ENCODE measurements at regions not wholly inside any gene's neighbourhood (a gene's known extent, or its start where the extent isn't known, plus 50 kb on each side); places are given as distances from the start of the nearest gene placed in this dataset.

DNA sequence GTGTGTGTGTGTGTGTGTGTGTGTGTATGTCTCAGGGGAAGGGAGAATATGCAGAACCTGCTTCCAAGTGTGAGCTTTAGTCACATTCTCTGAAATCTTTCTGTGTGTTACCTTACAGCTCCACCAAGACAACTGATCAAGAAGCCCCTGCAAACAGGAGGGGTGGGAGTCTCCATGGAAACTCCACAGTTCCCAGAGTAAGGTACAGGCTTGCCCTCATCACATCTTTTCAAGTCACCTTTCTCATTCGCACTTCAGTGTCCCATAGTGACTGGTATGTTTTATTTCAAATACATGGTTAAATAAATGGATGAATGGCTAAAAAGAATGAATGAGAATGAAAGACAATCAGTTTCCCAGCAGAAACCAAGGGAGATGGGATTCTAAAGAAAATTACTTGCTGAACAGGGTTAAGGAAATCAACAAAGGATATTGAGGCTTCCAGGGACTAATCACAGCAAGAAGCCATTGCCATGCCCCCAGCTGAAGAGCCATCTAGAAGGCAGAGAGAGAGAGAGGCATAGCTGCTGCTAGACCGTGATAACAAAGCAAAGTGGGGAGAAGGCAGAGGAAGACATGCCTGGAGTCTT is 987.2 kb upstream of the CELF4 start:
- POLR2A ChIA-PET (ENCODE audit: low non-redundant PET), result no interaction called here
- no peak overlapping the region for H3K27ac ChIP-seq
- TF ChIP-seq, protein P1, sequence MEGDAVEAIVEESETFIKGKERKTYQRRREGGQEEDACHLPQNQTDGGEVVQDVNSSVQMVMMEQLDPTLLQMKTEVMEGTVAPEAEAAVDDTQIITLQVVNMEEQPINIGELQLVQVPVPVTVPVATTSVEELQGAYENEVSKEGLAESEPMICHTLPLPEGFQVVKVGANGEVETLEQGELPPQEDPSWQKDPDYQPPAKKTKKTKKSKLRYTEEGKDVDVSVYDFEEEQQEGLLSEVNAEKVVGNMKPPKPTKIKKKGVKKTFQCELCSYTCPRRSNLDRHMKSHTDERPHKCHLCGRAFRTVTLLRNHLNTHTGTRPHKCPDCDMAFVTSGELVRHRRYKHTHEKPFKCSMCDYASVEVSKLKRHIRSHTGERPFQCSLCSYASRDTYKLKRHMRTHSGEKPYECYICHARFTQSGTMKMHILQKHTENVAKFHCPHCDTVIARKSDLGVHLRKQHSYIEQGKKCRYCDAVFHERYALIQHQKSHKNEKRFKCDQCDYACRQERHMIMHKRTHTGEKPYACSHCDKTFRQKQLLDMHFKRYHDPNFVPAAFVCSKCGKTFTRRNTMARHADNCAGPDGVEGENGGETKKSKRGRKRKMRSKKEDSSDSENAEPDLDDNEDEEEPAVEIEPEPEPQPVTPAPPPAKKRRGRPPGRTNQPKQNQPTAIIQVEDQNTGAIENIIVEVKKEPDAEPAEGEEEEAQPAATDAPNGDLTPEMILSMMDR (conservative IDR thresholded peaks at IDR 0.05; ENCODE audit: low read depth), result no peak
- CTCF ChIA-PET, result no interaction called here
- DNase-seq (ENCODE audit: low spot score), result no peak

DNA sequence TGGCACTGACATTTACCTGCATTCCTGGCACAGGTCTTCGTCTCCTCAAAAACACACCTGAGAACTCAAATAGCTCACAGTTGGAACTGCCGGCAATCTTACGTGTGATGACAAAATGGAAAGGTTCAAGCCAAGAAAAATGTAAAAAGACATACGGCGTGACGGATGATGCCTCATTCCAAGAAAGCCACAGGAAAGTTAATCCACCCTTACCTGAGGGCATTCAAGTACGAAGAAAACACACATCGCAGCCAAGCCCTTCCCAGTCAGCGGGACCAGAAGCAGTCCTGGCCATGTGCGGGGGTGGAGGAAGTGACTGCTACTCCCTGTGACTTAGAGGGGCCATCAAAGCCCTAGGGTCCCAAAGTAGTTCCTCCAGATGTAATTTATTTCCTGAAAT is 986.3 kb upstream of the CELF4 start:
- TF ChIP-seq, protein P1 (conservative IDR thresholded peaks at IDR 0.05; ENCODE audit: low read depth), result no peak
- ChIA-PET CTCF (no interaction called here), POLR2A (ENCODE audit: low non-redundant PET) (no interaction called here)
- H3K27ac ChIP-seq, result no peak overlapping the region
- DNase-seq (ENCODE audit: low spot score), result peak; percentile 13

DNA sequence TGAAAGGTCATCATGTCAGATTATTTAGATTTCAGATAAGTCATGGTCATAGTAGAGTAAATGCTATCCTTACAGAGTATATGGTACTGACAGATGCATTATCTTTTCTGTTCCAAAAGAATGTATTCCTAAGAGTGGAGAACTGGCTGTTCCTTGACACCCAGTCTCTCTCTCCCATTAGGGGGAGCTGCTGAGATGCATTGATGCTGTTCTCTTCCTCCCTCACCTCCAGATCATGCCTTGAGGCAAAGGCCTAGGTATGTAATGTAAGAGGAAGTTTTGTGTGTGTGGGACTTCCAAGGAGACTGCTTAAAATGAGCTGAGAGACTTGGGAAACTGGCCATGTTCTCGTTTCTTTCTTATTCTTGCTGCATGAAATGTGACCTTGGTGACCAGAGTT is 979.5 kb upstream of the CELF4 start:
- TF ChIP-seq, protein P1 (conservative IDR thresholded peaks at IDR 0.05; ENCODE audit: low read depth), result no peak
- ChIA-PET CTCF (no interaction called here), POLR2A (ENCODE audit: low non-redundant PET) (no interaction called here)
- H3K27ac ChIP-seq, result no peak overlapping the region
- DNase-seq (ENCODE audit: low spot score), result no peak

DNA sequence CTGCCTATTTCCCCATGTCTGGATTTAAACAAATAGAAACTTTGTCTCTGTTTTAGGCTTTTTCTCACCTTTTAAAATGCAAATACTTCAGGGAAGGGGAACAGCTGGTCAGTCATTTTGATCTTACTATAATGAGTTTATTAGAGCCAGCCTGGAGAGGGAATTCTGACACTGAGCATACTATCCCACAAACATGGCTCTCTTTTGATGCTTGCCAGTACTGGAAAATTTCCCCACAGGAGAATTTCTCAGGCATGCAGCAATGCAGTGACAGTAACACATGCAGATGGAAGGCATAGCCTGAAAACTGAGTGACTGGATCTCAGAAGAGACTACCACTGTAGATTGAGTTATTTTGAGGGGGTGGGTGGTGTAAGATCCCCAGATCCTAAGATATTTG is 974.3 kb upstream of the CELF4 start:
- ChIA-PET POLR2A (ENCODE audit: low non-redundant PET) (no interaction called here), CTCF (no interaction called here)
- TF ChIP-seq, protein P1 (conservative IDR thresholded peaks at IDR 0.05; ENCODE audit: low read depth), result no peak
- H3K27ac ChIP-seq, result no peak overlapping the region
- DNase-seq (ENCODE audit: low spot score), result no peak

DNA sequence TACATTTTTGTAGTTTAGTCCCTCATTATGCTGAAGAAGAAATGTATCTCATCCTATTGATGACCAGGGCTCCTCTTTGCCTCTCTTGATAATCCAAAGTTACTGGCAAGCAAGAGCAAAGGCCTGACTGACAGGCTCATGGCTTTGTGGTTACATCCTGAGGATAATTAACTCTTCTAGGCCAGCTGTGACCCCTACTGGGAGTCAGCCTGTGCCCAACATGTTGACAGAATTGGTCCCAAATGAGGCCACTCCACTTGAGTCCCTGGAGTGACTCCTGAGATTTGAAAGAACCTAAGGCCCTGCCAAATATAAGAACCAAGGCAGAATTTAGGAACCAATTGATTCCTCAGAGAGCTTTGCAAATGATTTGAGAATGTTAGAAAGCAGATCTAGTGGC is 973.8 kb upstream of the CELF4 start:
- DNase-seq (ENCODE audit: low spot score), result no peak
- CTCF ChIA-PET, result no interaction called here
- TF ChIP-seq, protein P1 (conservative IDR thresholded peaks at IDR 0.05; ENCODE audit: low read depth), result no peak
- H3K27ac ChIP-seq, result no peak overlapping the region
- POLR2A ChIA-PET (ENCODE audit: low non-redundant PET), result no interaction called here

DNA sequence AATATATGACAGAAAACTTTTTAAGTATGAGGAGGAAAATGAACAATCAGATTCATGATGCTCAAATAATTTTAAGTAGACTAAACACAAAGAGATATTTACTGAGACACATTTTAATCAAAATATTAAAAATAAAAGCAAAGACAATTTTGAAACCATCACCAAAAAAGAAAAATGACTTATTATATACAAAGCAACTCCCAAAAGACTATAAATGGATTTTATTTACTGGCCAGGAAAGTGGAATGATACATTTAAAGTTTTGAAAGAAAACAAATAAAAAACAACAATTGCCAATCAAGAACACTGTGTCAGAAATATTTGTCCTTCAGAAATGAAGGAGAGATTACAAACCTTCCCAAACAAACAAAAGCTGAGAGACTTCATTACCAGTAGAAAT is 968.5 kb upstream of the CELF4 start:
- no peak overlapping the region for H3K27ac ChIP-seq
- ChIA-PET CTCF (no interaction called here), POLR2A (ENCODE audit: low non-redundant PET) (no interaction called here)
- TF ChIP-seq, protein P1 (conservative IDR thresholded peaks at IDR 0.05; ENCODE audit: low read depth), result no peak
- DNase-seq (ENCODE audit: low spot score), result no peak

DNA sequence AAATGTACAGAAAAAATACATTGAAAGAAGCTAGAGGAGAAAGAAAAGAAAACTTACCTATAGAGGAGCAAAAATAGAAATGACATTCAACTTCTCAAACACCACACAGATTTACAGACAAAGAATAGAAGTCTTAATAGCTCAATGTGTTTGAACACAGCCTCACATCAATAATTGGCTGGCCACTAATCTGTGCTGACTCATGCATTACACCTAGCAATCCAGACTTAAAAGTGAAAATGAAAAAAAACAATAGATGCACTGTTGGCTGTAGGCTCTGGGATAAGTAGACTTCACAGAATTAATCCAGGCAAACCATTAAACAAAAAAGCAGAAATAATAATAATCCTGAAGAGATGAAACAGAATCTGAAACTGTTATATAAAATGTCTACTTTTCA is 961.3 kb upstream of the CELF4 start:
- DNase-seq (ENCODE audit: low spot score), result no peak
- POLR2A ChIA-PET (ENCODE audit: low non-redundant PET), result no interaction called here
- CTCF ChIA-PET, result no interaction called here
- H3K27ac ChIP-seq, result no peak overlapping the region
- TF ChIP-seq, protein P1 (conservative IDR thresholded peaks at IDR 0.05; ENCODE audit: low read depth), result no peak

Measured in RWPE1 (cell line).